ENCODE measurements at regions not wholly inside any gene's neighbourhood (a gene's known extent, or its start where the extent isn't known, plus 50 kb on each side); places are given as distances from the start of the nearest gene placed in this dataset.

DNA sequence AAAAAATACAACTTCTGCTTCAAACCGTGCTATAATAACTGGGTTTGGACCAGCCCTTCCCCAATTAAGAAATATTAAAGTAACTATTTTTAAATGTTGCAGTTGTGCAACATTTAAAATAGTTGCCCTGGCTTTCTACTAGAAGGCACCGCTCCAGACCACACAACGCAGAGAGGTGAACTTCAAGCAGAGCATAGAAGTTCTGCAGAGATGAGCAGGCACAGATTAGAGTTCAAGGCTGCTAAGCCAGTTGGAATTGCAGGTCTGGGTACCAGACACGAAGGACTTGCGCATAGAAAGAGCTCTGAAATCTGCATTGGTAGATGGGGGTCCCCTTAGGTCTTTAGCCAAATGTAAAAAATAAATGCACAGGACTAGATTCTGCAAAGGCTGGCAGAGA is 58.7 kb upstream of the GALNT10 start:
- TF ChIP-seq, protein P1, sequence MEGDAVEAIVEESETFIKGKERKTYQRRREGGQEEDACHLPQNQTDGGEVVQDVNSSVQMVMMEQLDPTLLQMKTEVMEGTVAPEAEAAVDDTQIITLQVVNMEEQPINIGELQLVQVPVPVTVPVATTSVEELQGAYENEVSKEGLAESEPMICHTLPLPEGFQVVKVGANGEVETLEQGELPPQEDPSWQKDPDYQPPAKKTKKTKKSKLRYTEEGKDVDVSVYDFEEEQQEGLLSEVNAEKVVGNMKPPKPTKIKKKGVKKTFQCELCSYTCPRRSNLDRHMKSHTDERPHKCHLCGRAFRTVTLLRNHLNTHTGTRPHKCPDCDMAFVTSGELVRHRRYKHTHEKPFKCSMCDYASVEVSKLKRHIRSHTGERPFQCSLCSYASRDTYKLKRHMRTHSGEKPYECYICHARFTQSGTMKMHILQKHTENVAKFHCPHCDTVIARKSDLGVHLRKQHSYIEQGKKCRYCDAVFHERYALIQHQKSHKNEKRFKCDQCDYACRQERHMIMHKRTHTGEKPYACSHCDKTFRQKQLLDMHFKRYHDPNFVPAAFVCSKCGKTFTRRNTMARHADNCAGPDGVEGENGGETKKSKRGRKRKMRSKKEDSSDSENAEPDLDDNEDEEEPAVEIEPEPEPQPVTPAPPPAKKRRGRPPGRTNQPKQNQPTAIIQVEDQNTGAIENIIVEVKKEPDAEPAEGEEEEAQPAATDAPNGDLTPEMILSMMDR (conservative IDR thresholded peaks at IDR 0.05), result no peak
- no peak overlapping the region for H3K27ac ChIP-seq

GRCh38 chr5:154132718-154133307 is 57.7 kb upstream of the GALNT10 start:
- H3K27ac ChIP-seq, result no peak overlapping the region
- TF ChIP-seq, protein P1 (conservative IDR thresholded peaks at IDR 0.05), result no peak

GRCh38 chr5:154133591-154133990 is 56.9 kb upstream of the GALNT10 start:
- TF ChIP-seq, protein P1 (conservative IDR thresholded peaks at IDR 0.05), result no peak
- no peak overlapping the region for H3K27ac ChIP-seq

- TF ChIP-seq, protein P1 (conservative IDR thresholded peaks at IDR 0.05), result no peak
- H3K27ac ChIP-seq, result no peak overlapping the region
Observed at GRCh38 chr5:154134499-154134898, 56.0 kb upstream of the GALNT10 start.

DNA sequence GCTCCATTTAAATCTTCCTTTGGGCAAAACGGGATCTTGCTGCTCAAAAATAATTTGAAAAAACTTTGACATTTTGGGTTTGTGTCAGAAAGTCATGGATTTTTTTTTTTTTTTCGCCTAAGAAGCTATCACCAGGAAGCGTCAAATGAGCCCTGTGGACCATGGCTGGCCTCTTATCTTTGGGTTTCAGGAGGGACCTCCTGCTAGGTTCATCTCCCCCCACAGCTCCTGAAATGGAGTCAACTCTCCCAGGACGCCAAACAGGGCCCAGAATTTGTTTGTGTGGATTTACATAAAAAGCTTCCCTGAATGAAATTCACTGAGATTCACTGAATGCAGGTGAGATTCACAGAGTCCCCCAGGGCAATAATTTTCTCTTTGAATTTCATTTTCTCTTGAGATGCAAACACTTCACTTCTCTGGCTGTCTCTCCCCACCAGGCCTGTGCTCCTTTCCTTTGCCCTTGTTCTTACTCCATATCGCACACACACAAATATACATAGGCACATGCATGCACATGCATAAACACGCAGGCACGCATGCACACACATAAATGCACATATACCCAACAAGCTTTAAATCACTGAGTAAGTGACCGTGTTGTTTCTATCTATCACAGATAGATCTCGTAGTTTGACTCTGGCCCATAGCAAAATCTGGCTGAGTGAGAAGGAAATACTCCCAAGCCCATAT is 55.3 kb upstream of the GALNT10 start:
- no peak overlapping the region for H3K27ac ChIP-seq
- TF ChIP-seq, protein P1 (conservative IDR thresholded peaks at IDR 0.05), result no peak

- TF ChIP-seq, protein P1 (conservative IDR thresholded peaks at IDR 0.05), result no peak
- H3K27ac ChIP-seq, result no peak overlapping the region
Observed at GRCh38 chr5:154136141-154136540, 54.4 kb upstream of the GALNT10 start.

DNA sequence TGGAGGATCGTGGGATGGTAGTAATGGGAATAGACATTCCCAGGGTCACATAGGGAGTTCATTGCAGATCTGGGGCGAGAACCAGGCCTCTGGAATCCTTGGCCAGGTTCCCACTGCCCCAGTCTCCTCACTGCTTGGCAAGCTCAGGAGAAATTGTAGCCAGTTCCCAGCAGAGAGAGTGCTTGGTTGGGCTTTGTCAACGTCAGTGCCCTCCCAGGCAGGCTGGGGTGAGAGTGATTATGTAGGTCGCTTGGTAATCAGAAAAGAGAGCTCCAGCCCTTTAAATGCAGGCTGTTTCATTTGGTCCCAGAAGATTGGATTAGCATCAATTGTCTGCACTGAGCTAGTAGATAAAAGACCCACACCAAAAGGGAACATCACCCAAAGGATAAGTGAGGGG is 51.8 kb upstream of the GALNT10 start:
- TF ChIP-seq, protein P1 (conservative IDR thresholded peaks at IDR 0.05), result no peak

More for the DNA sequence above, 51.8 kb upstream of the GALNT10 start:
- no peak overlapping the region for H3K27ac ChIP-seq

Data from VCaP (cell line).